DOHH2 (cell line): ENCODE measurements at regions not wholly inside any gene's neighbourhood (a gene's known extent, or its start where the extent isn't known, plus 50 kb on each side); places are given as distances from the start of the nearest gene placed in this dataset.

Experiments
- EZH2phosphoT487 ChIP-seq: fragments of 200-600 bp; sonication (generic); IDR thresholded peaks from 2 replicates; pipeline ENCODE4 v1.6.1; 2017; ENCODE audit warnings: borderline replicate concordance, mild to moderate bottlenecking, antibody characterized with exemption, low read length, moderate library complexity, mixed read lengths
- TF ChIP-seq, protein P1 (sequence below): fragments of 200-600 bp; sonication (generic); IDR thresholded peaks from one replicate; pipeline ENCODE4 v1.5.1; 2014; ENCODE audit warnings: antibody characterized with exemption, mild to moderate bottlenecking, low read depth, low read length; ENCODE audit not compliant: poor library complexity, severe bottlenecking

DNA sequence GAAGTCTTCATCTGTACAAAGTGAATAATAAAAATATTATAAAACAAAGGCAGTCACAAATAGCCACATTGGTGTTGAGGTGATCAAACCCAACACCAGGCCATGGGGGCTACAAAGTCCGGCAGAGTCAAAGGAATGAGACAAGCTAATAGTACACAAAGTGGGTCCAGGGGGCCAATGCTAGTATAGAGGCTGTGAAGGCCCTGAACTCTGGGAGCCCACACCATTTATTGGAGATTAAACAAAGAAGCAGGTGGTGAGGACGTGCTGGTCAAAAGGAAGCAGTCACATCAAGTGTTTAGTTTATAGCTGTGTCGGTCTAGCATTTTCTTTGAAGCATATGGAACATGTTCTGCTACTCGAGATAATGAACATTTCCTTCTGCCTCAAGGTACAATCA, 58.6 kb upstream of the CCT8L2 start:
- TF ChIP-seq, protein P1, sequence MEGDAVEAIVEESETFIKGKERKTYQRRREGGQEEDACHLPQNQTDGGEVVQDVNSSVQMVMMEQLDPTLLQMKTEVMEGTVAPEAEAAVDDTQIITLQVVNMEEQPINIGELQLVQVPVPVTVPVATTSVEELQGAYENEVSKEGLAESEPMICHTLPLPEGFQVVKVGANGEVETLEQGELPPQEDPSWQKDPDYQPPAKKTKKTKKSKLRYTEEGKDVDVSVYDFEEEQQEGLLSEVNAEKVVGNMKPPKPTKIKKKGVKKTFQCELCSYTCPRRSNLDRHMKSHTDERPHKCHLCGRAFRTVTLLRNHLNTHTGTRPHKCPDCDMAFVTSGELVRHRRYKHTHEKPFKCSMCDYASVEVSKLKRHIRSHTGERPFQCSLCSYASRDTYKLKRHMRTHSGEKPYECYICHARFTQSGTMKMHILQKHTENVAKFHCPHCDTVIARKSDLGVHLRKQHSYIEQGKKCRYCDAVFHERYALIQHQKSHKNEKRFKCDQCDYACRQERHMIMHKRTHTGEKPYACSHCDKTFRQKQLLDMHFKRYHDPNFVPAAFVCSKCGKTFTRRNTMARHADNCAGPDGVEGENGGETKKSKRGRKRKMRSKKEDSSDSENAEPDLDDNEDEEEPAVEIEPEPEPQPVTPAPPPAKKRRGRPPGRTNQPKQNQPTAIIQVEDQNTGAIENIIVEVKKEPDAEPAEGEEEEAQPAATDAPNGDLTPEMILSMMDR = no peak
- TF ChIP-seq EZH2phosphoT487 = no peak
